NT2/D1 (cell line): ENCODE measurements at regions not wholly inside any gene's neighbourhood (a gene's known extent, or its start where the extent isn't known, plus 50 kb on each side); places are given as distances from the start of the nearest gene placed in this dataset.
A peak's percentile ranks its signal among the peaks of the same experiment; 100 is the strongest.

Source experiments
- DNase-seq: peaks from one replicate; pipeline ENCODE4 v3.0.0-alpha.2; 2011; ENCODE audit warnings: low read depth, low spot score
- H3K27me3 ChIP-seq: 2 replicates; pipeline ENCODE4 v1.6.0; 2011; ENCODE audit warnings: mild to moderate bottlenecking; ENCODE audit not compliant: insufficient read length, insufficient read depth
- H3K36me3 ChIP-seq: 2 replicates; pipeline ENCODE4 v1.6.1; 2011; ENCODE audit warnings: mild to moderate bottlenecking, low read length, mixed read lengths; ENCODE audit not compliant: insufficient read depth, insufficient read length
- H3K4me1 ChIP-seq: 2 replicates; pipeline ENCODE4 v1.5.1; 2011; ENCODE audit not compliant: insufficient read depth, insufficient read length
- H3K4me3 ChIP-seq: 2 replicates; pipeline ENCODE4 v1.5.1; 2011; ENCODE audit warnings: low read depth; ENCODE audit not compliant: insufficient read length
- H3K9ac ChIP-seq: 2 replicates; pipeline ENCODE4 v1.6.0; 2011; ENCODE audit warnings: low read depth; ENCODE audit not compliant: insufficient read length
- H3K9me3 ChIP-seq: 2 replicates; pipeline ENCODE4 v1.5.1; 2011; ENCODE audit warnings: mild to moderate bottlenecking, low read length; ENCODE audit not compliant: insufficient read depth
- SUZ12 ChIP-seq: IDR thresholded peaks from 2 replicates; pipeline ENCODE4 v1.6.1; 2011; ENCODE audit not compliant: insufficient read length, insufficient read depth; ENCODE audit errors: extremely low read depth
- YY1 ChIP-seq: IDR thresholded peaks from 2 replicates; pipeline ENCODE4 v1.6.1; 2011; ENCODE audit not compliant: insufficient read length, insufficient read depth
- ZNF274 ChIP-seq: IDR thresholded peaks from 2 replicates; pipeline ENCODE4 v1.6.1; 2011; ENCODE audit warnings: mild to moderate bottlenecking, low read depth, low read length

DNA sequence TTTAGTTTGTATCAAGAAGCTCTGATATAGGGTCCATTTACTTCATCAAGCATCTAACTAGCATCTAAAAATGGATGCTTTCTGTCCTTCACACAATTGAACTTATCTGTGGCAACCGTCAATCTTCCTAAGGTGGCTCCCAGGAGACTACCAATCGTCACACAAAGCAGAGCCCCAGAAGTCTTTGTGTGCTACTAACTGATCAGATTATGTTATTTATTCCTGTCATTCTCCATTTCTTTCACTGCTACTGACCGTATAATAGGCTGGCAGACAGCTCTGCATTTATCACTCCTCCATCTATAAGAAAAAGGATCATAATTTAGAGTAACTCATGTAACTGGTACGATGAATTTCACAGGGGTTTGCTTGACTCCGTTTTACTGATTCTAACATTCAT, 585.0 kb upstream of the NXPH2 start:
- DNase-seq = no peak
- Histone ChIP-seq H3K27me3 (no peaks in the 10 kb centered on the region), H3K4me1 (no peaks in the 10 kb centered on the region), H3K9ac (no peak overlapping the region), H3K4me3 (no peak overlapping the region), H3K36me3 (no peaks in the 10 kb centered on the region), H3K9me3 (no peaks in the 10 kb centered on the region)
- TF ChIP-seq SUZ12 (no peak), YY1 (no peak), ZNF274 (no peak)

DNA sequence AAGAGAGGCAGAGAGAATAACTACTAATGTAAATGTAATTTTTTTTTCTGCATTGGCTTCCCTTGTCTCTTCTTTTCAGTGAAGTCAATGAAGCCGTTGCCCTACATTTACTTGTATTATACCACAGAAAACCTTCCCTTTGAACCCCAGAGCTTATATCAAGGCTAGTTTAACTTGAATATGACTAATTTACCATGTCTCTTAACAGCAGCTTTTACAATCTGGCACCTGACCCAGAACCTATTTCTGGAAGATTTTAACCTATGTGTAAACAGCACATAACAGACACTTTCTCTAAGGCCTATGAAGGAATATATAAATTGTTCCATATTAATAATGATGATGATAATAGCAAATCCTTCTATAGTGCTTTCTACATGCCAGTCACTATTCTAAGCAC, 580.5 kb upstream of the NXPH2 start:
- no peak for TF ChIP-seq YY1
- no peak for TF ChIP-seq SUZ12
- no peak for TF ChIP-seq ZNF274
- Histone ChIP-seq H3K27me3 (no peaks in the 10 kb centered on the region), H3K4me3 (no peak overlapping the region), H3K4me1 (no peaks in the 10 kb centered on the region), H3K9me3 (no peaks in the 10 kb centered on the region), H3K36me3 (no peaks in the 10 kb centered on the region), H3K9ac (no peak overlapping the region)
- DNase-seq = no peak

DNA sequence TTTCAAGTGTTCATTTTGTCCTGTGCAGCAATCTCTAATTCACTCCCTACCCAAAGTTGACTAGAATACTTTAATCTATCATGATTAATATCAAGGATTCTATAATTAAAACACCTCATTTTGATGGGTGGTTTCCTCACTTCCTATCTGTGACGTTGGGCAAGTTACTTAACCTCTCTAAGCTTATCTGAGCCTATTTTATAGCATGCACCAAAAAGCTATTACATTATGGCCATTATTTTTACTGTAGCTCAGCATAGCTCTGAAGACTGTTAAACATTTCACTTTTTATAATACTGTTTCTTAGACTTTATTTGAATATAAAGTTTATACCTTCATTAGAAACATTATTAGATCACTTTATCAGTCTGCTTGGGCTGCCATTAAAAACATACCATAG, 579.6 kb upstream of the NXPH2 start:
- Histone ChIP-seq H3K9ac (no peak overlapping the region), H3K27me3 (no peaks in the 10 kb centered on the region), H3K4me1 (no peaks in the 10 kb centered on the region), H3K4me3 (no peak overlapping the region), H3K36me3 (no peaks in the 10 kb centered on the region), H3K9me3 (no peaks in the 10 kb centered on the region)
- TF ChIP-seq ZNF274 (no peak), SUZ12 (no peak), YY1 (no peak)
- DNase-seq = no peak

DNA sequence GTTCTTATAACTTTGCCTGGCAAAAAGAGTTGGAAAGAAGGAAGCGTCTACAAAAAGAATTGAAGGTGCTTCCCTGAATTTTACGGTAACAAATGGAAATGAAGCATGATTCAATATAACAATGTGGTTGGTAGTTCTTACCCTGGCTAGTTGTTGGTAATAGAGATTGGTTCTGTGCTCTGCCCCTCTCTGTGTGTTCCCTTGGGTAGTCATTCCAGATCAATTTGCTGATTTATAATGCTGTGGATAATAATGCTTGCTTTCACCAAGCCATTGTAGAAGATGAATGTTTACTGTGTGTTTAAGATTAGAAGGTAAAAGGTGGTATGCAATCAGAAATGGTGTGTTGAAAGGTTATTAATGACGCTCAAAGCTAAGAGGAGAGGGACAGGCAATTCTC, 577.8 kb upstream of the NXPH2 start:
- no peak for DNase-seq
- no peak for TF ChIP-seq ZNF274
- TF ChIP-seq SUZ12 = no peak
- no peak for TF ChIP-seq YY1
- H3K9ac ChIP-seq = no peak overlapping the region

DNA sequence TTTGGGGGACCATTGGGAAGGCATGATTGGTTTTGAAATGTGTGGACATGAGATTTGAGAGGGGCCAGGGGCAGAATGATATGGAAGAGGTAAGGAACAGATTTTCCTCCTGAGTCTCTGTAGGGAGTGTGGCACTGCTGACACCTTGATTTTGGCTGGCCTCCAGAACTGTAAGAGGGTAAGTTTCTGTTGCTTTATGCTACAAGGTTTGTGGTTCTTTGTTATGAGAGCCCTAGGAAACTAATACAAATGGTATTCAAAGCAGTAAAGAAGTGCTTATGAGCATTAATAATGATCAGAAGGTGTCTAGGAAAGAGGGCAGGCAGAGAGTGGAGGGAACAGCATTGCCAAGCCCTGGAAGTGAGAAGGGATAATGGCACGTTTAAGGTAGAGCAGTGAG, 574.3 kb upstream of the NXPH2 start:
- Histone ChIP-seq H3K4me3 (no peak overlapping the region), H3K27me3 (no peaks in the 10 kb centered on the region), H3K9me3 (peaks cover 9% of the 10 kb centered on the region; the same call in 1 of the 2 replicates), H3K36me3 (no peaks in the 10 kb centered on the region), H3K9ac (no peak overlapping the region), H3K4me1 (no peaks in the 10 kb centered on the region)
- no peak for DNase-seq
- TF ChIP-seq ZNF274 (no peak), SUZ12 (no peak), YY1 (no peak)

More for the DNA sequence above, 577.8 kb upstream of the NXPH2 start:
- H3K27me3 ChIP-seq = no peaks in the 10 kb centered on the region
- H3K9me3 ChIP-seq = peaks cover 9% of the 10 kb centered on the region; the same call in 1 of the 2 replicates
- no peaks in the 10 kb centered on the region for H3K36me3 ChIP-seq
- no peak overlapping the region for H3K4me3 ChIP-seq
- no peaks in the 10 kb centered on the region for H3K4me1 ChIP-seq

DNA sequence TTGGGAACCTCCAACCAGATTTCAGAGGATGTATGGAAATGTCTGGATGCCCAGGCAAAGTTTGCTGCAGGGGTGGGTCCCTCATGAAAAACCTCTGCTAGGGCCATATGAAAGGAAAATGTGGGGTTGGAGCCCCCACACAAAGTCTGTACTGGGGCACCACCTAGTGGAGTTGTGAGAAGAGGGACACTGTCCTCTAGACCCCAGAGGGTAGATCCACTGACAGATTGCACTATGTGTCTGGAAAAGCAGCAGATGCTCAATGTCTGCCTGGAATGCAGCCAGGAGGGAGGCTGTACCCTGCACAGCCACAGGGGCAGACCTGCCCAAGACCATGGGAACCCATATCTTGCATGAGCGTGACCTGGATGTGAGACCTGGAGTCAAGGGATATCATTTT, 573.7 kb upstream of the NXPH2 start:
- Histone ChIP-seq H3K36me3 (no peaks in the 10 kb centered on the region), H3K9ac (no peak overlapping the region), H3K4me1 (no peaks in the 10 kb centered on the region), H3K4me3 (no peak overlapping the region), H3K27me3 (no peaks in the 10 kb centered on the region), H3K9me3 (peaks cover 9% of the 10 kb centered on the region; the same call in 1 of the 2 replicates)
- TF ChIP-seq SUZ12 = no peak
- TF ChIP-seq YY1 = no peak
- no peak for TF ChIP-seq ZNF274
- no peak for DNase-seq

DNA sequence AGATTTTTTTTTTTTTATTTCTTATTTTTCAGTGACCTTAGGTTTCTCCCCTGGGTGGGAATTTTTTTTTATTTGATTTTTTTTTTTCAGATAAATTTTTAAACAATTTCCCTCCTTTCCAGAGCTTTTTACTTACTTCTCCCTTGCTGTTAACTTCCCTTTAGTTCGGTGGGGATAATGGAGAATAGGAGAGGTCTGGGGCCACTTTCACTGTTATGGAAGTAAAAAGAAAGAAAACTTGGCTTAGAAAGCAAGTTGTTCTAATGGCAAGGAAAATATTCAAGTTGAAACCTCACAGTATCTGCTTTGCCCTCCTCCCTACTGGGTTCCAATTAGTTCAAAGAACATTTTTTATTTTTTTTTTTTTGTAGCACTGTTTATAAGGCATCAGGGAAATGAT, 537.1 kb upstream of the NXPH2 start:
- no peaks in the 10 kb centered on the region for H3K9me3 ChIP-seq
- peak; percentile 5 for DNase-seq
- H3K4me1 ChIP-seq = no peaks in the 10 kb centered on the region
- H3K4me3 ChIP-seq = no peak overlapping the region
- no peaks in the 10 kb centered on the region for H3K36me3 ChIP-seq
- no peak overlapping the region for H3K9ac ChIP-seq
- no peak for TF ChIP-seq SUZ12
- TF ChIP-seq YY1 = no peak
- no peak for TF ChIP-seq ZNF274
- no peaks in the 10 kb centered on the region for H3K27me3 ChIP-seq

DNA sequence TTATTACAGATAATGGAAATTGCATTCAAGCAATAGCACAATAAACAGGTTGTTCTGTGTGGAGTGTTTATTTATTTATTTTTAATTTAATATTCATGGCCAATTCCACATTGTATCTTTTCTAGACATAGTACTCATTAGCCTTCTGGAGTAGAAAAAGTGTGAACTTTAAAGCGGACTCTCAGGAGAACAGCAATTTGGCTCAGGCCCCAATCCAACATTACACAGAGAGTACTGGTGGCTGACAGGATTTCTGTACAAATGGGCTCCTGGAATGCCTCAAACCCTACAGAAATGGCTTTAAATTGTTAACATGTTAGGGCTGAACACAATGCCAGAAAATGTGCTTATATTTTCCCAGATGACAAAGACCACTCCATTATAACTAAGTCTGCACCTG, 533.9 kb upstream of the NXPH2 start:
- Histone ChIP-seq H3K4me3 (no peak overlapping the region), H3K9me3 (no peaks in the 10 kb centered on the region), H3K36me3 (no peaks in the 10 kb centered on the region), H3K27me3 (no peaks in the 10 kb centered on the region), H3K4me1 (no peaks in the 10 kb centered on the region), H3K9ac (no peak overlapping the region)
- no peak for TF ChIP-seq SUZ12
- TF ChIP-seq YY1 = no peak
- no peak for TF ChIP-seq ZNF274
- no peak for DNase-seq
